ENCODE measurements at regions not wholly inside any gene's neighbourhood (a gene's known extent, or its start where the extent isn't known, plus 50 kb on each side); places are given as distances from the start of the nearest gene placed in this dataset.

DNA sequence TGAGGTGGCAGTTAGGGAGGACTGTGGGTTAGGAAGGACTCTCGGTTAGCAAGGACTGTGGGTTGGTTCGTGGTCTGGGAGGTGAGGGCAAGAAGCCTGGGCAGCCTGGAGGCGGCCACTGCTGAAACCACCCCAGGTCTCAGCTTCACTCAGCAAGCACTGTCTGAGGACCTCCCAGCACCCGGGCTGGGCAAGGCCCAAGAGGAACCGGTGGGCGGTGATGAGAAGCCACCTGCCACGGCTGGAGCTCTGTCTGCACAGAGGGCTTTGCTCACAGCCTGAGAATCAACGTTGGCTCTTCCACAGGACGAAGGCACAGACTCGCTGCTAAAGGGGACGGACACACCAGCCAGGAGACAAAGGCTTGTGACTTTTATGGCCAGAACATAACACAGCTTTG lies 69.3 kb downstream of the DACT2 start:
- no peak overlapping the region for H3K23ac ChIP-seq (ENCODE audit: insufficient read length, low read depth, low read length)
- H2BK15ac ChIP-seq (ENCODE audit: low read depth, low read length): no peak overlapping the region
- no peak overlapping the region for H3K4ac ChIP-seq (ENCODE audit: low read depth, low read length)
- no peaks in the 10 kb centered on the region for H3K4me1 ChIP-seq (ENCODE audit: insufficient read depth, low read length)
- H3K27ac Mint-ChIP-seq: no peak overlapping the region
- no peak overlapping the region for H3K4me3 Mint-ChIP-seq
- no peak overlapping the region for H2BK12ac ChIP-seq (ENCODE audit: insufficient read length, low read depth, low read length)
- no peak overlapping the region for H4K91ac ChIP-seq (ENCODE audit: insufficient read length, low read depth, low read length)
- no peaks in the 10 kb centered on the region for H3K27me3 ChIP-seq (ENCODE audit: insufficient read depth, low read length)
- H3K9me3 ChIP-seq (ENCODE audit: control insufficient read depth, low read depth, low read length): no peaks in the 10 kb centered on the region
- no peak overlapping the region for H3K27ac ChIP-seq (ENCODE audit: insufficient read length, low read depth, low read length)
- H2BK5ac ChIP-seq (ENCODE audit: insufficient read length, low read length): no peak overlapping the region
- TF ChIP-seq, protein P1, sequence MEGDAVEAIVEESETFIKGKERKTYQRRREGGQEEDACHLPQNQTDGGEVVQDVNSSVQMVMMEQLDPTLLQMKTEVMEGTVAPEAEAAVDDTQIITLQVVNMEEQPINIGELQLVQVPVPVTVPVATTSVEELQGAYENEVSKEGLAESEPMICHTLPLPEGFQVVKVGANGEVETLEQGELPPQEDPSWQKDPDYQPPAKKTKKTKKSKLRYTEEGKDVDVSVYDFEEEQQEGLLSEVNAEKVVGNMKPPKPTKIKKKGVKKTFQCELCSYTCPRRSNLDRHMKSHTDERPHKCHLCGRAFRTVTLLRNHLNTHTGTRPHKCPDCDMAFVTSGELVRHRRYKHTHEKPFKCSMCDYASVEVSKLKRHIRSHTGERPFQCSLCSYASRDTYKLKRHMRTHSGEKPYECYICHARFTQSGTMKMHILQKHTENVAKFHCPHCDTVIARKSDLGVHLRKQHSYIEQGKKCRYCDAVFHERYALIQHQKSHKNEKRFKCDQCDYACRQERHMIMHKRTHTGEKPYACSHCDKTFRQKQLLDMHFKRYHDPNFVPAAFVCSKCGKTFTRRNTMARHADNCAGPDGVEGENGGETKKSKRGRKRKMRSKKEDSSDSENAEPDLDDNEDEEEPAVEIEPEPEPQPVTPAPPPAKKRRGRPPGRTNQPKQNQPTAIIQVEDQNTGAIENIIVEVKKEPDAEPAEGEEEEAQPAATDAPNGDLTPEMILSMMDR (conservative IDR thresholded peaks at IDR 0.05): no peak
- H3K9ac ChIP-seq (ENCODE audit: extremely low read depth, insufficient read length, low read length): no peak overlapping the region
- H3K18ac ChIP-seq (ENCODE audit: insufficient read length, low read depth, low read length): no peak overlapping the region
- H3K9me3 Mint-ChIP-seq: peaks cover 5 to 8% of the 10 kb centered on the region in 2 experiments; a peak in 4 of 5 replicates
- no peak for DNase-seq
- peaks cover 22% of the 10 kb centered on the region for H3K27me3 Mint-ChIP-seq (ENCODE audit: low read depth)
- no peak overlapping the region for H2BK120ac ChIP-seq (ENCODE audit: low read depth, low read length, poor library complexity, severe bottlenecking)
- no peak overlapping the region for H3K14ac ChIP-seq (ENCODE audit: insufficient read depth, low read length)
- no peak overlapping the region for H3K4me2 ChIP-seq (ENCODE audit: insufficient read depth, insufficient read length, low read length)
- H3T11ph ChIP-seq (ENCODE audit: low read length): no peak overlapping the region
- peaks cover 2 to 14% of the 10 kb centered on the region in 2 experiments; a peak in 2 of 4 replicates for H3K4me1 Mint-ChIP-seq
- H4K8ac ChIP-seq (replicated peaks; ENCODE audit: insufficient read length, low read depth, low read length): no peak overlapping the region
- H3K56ac ChIP-seq (ENCODE audit: insufficient read length, low read depth, low read length): no peak overlapping the region
- H4K20me1 ChIP-seq (ENCODE audit: control insufficient read depth, insufficient read depth, insufficient read length): no peaks in the 10 kb centered on the region
- H2BK20ac ChIP-seq (ENCODE audit: low read depth, low read length, poor library complexity, severe bottlenecking): no peak overlapping the region
- no peaks in the 10 kb centered on the region for H3K79me2 ChIP-seq (ENCODE audit: insufficient read depth, low read length)
- no peak overlapping the region for H4K5ac ChIP-seq (ENCODE audit: insufficient read length, low read depth, low read length)
- no peaks in the 10 kb centered on the region for H3K79me1 ChIP-seq (ENCODE audit: insufficient read depth, low read depth, low read length, poor library complexity, severe bottlenecking)
- H3K36me3 Mint-ChIP-seq (ENCODE audit: insufficient read depth in 1 of 3, low read depth in 3 of 3): peaks cover 0 to 7% (median 0%) of the 10 kb centered on the region in 3 experiments; a peak in 2 of 7 replicates
- H3K23me2 ChIP-seq (ENCODE audit: insufficient read length, low read depth, low read length, poor library complexity, severe bottlenecking): no peaks in the 10 kb centered on the region
- no CpG with 5 or more reads among the region's 11 CpGs for WGBS (ENCODE audit: extremely low coverage, insufficient read length, low lambda C conversion rate)
- H2AK5ac ChIP-seq (ENCODE audit: insufficient read length, low read length): no peak overlapping the region
- H2AFZ ChIP-seq (ENCODE audit: low read length): no peak overlapping the region
